Body of pancreas (tissue), 4 donors: ENCODE measurements at regions not wholly inside any gene's neighbourhood (a gene's known extent, or its start where the extent isn't known, plus 50 kb on each side); places are given as distances from the start of the nearest gene placed in this dataset.

ENCODE experiments used
- POLR2A ChIP-seq, 3 donors: fragments of 450-650 bp; IDR thresholded peaks; one replicate each; pipeline ENCODE4 v1.6.1; 2016; ENCODE audit warnings: antibody characterized with exemption in 3 of 3, mild to moderate bottlenecking in 2 of 3
- TF ChIP-seq, protein P1 (sequence below), 7 experiments: fragments of 450-650 bp in 4 of 7; fragments of 200-600 bp in 3 of 7; sonication (generic) in 3 of 7; IDR thresholded peaks; one replicate each; pipeline ENCODE4 v1.5.1; 2016 to 2019; ENCODE audit warnings: antibody characterized with exemption in 7 of 7

DNA sequence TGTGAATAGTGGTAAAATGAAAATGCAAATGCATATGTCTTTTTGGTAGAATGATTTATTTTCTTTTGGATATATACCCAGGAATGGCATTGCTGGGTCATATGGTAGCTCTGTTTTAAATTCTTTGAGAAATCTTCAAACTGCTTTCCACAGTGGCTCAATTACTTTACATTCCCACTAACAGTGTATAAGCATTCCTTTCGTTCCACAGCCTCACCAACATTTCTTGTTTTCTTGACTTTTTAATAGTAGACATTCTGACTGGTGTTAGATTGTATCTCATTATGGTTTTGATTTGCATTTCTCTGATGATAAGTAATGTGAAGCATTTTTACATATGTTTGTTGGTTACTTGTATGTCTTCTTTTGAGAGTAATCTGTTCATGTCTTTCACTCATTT lies 144.0 kb downstream of the SIM1 start:
- TF ChIP-seq, protein P1, sequence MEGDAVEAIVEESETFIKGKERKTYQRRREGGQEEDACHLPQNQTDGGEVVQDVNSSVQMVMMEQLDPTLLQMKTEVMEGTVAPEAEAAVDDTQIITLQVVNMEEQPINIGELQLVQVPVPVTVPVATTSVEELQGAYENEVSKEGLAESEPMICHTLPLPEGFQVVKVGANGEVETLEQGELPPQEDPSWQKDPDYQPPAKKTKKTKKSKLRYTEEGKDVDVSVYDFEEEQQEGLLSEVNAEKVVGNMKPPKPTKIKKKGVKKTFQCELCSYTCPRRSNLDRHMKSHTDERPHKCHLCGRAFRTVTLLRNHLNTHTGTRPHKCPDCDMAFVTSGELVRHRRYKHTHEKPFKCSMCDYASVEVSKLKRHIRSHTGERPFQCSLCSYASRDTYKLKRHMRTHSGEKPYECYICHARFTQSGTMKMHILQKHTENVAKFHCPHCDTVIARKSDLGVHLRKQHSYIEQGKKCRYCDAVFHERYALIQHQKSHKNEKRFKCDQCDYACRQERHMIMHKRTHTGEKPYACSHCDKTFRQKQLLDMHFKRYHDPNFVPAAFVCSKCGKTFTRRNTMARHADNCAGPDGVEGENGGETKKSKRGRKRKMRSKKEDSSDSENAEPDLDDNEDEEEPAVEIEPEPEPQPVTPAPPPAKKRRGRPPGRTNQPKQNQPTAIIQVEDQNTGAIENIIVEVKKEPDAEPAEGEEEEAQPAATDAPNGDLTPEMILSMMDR (IDR thresholded peaks at IDR 0.05) = no peak
- TF ChIP-seq POLR2A (IDR thresholded peaks at IDR 0.05) = no peak
